Heart left ventricle (tissue), 13 donors: ENCODE measurements at regions not wholly inside any gene's neighbourhood (a gene's known extent, or its start where the extent isn't known, plus 50 kb on each side); places are given as distances from the start of the nearest gene placed in this dataset.

Experiments
- POLR2A ChIP-seq, 2 donors: fragments of 450-650 bp; IDR thresholded peaks; one replicate each; pipeline ENCODE4 v1.6.1; 2017; ENCODE audit warnings: antibody characterized with exemption in 2 of 2, mild to moderate bottlenecking in 2 of 2, moderate library complexity in 2 of 2
- TF ChIP-seq, protein P1 (sequence below), 12 donors: fragments of 200-600 bp; sonication (generic) in 4 of 12; IDR thresholded peaks; one replicate each; pipeline versions ENCODE4 v1.5.0 to v1.8.0; 2018 to 2022; ENCODE audit warnings: antibody characterized with exemption in 12 of 12, mild to moderate bottlenecking in 5 of 12
- donor health status: ischemic (EF 13 %, LVEDD 7.1; RV severe dilation, severe dysfunction).
- donor health status: DM: no; HTN: yes; CAD: no.
- donor health status: DM: no; HTN: no; CAD: no.
- donor health status: ischemic (EF 25% LVEDD 6.9; RV normal size, moderate dysfunction).
- donor health status: ischemic (EF 25% LVEDD 5.7; RV mildly dilated, moderate dysfunction).
- donor health status: ischemic (EF 35%, LVEDD 5.7; RV mildly dilated, moderate dysfunction).
- donor health status: nonischemic (EF 11% LVEDD 7.7; RV severe dilation, severe dysfunction).
- donor health status: DM: yes; HTN: yes; CAD: no.
- donor health status: PGD.
- donor health status: ischemic (EF 29% LVEDD 5.4; RV normal size, mild dysfunction).
- donor health status: nonischemic (EF 23%, LVEDD 6.1; RV moderate dilation, normal function).

DNA sequence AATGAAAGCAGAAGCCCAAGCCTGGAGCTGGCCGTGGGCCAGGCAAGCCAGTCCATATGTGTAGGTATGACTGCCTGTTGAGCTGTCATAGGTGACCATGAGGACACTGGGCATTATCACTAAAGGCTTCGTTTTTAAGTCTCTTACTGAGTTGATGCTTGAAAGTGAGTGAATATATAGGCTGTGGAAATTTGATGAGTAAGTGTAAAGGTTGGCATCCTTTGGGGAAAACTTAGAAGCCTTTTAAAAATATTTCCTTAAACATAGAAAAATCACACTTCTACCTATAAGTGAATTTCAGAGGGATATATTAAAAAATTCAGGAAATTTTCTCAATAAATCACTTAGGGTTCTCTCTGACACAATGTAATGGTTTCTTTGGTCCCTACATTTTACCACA, 396.5 kb downstream of the FOXG1 start:
- TF ChIP-seq POLR2A (IDR thresholded peaks at IDR 0.05) = no peak
- TF ChIP-seq, protein P1, sequence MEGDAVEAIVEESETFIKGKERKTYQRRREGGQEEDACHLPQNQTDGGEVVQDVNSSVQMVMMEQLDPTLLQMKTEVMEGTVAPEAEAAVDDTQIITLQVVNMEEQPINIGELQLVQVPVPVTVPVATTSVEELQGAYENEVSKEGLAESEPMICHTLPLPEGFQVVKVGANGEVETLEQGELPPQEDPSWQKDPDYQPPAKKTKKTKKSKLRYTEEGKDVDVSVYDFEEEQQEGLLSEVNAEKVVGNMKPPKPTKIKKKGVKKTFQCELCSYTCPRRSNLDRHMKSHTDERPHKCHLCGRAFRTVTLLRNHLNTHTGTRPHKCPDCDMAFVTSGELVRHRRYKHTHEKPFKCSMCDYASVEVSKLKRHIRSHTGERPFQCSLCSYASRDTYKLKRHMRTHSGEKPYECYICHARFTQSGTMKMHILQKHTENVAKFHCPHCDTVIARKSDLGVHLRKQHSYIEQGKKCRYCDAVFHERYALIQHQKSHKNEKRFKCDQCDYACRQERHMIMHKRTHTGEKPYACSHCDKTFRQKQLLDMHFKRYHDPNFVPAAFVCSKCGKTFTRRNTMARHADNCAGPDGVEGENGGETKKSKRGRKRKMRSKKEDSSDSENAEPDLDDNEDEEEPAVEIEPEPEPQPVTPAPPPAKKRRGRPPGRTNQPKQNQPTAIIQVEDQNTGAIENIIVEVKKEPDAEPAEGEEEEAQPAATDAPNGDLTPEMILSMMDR (IDR thresholded peaks at IDR 0.05) = no peak
